Liver (tissue), 8 donors: ENCODE measurements at regions not wholly inside any gene's neighbourhood (a gene's known extent, or its start where the extent isn't known, plus 50 kb on each side); places are given as distances from the start of the nearest gene placed in this dataset.

ENCODE experiments used
- DNase-seq: peaks from one replicate; pipeline ENCODE4 v3.0.0-alpha.2; 2017; ENCODE audit warnings: low spot score
- H3K27ac ChIP-seq, 2 donors: one replicate each; pipeline ENCODE4 v1.7.0; 2013; ENCODE audit warnings: inconsistent platforms in 2 of 2, low read length in 2 of 2, control low read depth in 1 of 2, low read depth in 1 of 2, mild to moderate bottlenecking in 1 of 2
- H3K27me3 ChIP-seq, 4 donors: one replicate each; pipeline versions ENCODE4 v1.6.1 to v1.7.0; 2013; ENCODE audit warnings: low read length in 3 of 4, inconsistent platforms in 1 of 4, mild to moderate bottlenecking in 1 of 4, moderate library complexity in 1 of 4; ENCODE audit not compliant: control insufficient read depth in 4 of 4, insufficient read depth in 4 of 4
- H3K36me3 ChIP-seq, 4 donors: one replicate each; pipeline versions ENCODE4 v1.6.1 to v1.7.0; 2013; ENCODE audit warnings: low read length in 3 of 4, mild to moderate bottlenecking in 3 of 4, low read depth in 1 of 4, moderate library complexity in 1 of 4; ENCODE audit not compliant: control insufficient read depth in 4 of 4, insufficient read depth in 3 of 4
- H3K4me1 ChIP-seq, 4 donors: one replicate each; pipeline versions ENCODE4 v1.6.1 to v1.7.0; 2013; ENCODE audit warnings: low read length in 3 of 4, mild to moderate bottlenecking in 3 of 4, moderate library complexity in 1 of 4; ENCODE audit not compliant: control insufficient read depth in 4 of 4, insufficient read depth in 4 of 4
- H3K4me3 ChIP-seq, 3 donors: one replicate each; pipeline versions ENCODE4 v1.6.1 to v1.7.0; 2013; ENCODE audit warnings: low read length in 3 of 3, control low read depth in 1 of 3, low read depth in 1 of 3, mild to moderate bottlenecking in 1 of 3
- H3K9ac ChIP-seq, 2 donors: one replicate each; pipeline ENCODE4 v1.7.0; 2013; ENCODE audit warnings: low read length in 2 of 2, mild to moderate bottlenecking in 2 of 2, moderate library complexity in 2 of 2, control low read depth in 1 of 2, low read depth in 1 of 2
- H3K9me3 ChIP-seq, 4 donors: one replicate each; pipeline versions ENCODE4 v1.6.1 to v1.7.0; 2013; ENCODE audit warnings: low read length in 3 of 4; ENCODE audit not compliant: control insufficient read depth in 4 of 4
- EGR1 ChIP-seq, 2 donors: IDR thresholded peaks; 2 replicates each; pipeline ENCODE4 v1.6.1; 2016 to 2018; ENCODE audit warnings: antibody characterized with exemption in 2 of 2, low read depth in 2 of 2
- FOXA1 ChIP-seq: IDR thresholded peaks from 2 replicates; pipeline ENCODE4 v1.6.1; 2016; ENCODE audit warnings: antibody characterized with exemption
- FOXA2 ChIP-seq: IDR thresholded peaks from 2 replicates; pipeline ENCODE4 v1.6.1; 2016; ENCODE audit warnings: antibody characterized with exemption
- GABPA ChIP-seq, 2 donors: IDR thresholded peaks in 1 of 2; conservative IDR thresholded peaks in 1 of 2; 2 replicates each; pipeline ENCODE4 v1.6.1; 2016; ENCODE audit warnings: antibody characterized with exemption in 2 of 2, mild to moderate bottlenecking in 1 of 2, moderate library complexity in 1 of 2
- HNF4A ChIP-seq, 2 donors: conservative IDR thresholded peaks; 2 replicates each; pipeline ENCODE4 v1.6.1; 2016; ENCODE audit warnings: antibody characterized with exemption in 2 of 2, mild to moderate bottlenecking in 2 of 2
- HNF4G ChIP-seq: IDR thresholded peaks from 2 replicates; pipeline ENCODE4 v1.6.1; 2016; ENCODE audit warnings: antibody characterized with exemption
- JUND ChIP-seq, 2 donors: IDR thresholded peaks; 2 replicates each; pipeline ENCODE4 v1.6.1; 2016; ENCODE audit warnings: antibody characterized with exemption in 2 of 2
- NR2F2 ChIP-seq: IDR thresholded peaks from 2 replicates; pipeline ENCODE4 v1.6.1; 2016; ENCODE audit warnings: antibody characterized with exemption
- RAD21 ChIP-seq, 2 donors: IDR thresholded peaks; 2 replicates each; pipeline ENCODE4 v1.6.1; 2016; ENCODE audit warnings: antibody characterized with exemption in 2 of 2, mild to moderate bottlenecking in 2 of 2
- RXRA ChIP-seq, 2 donors: IDR thresholded peaks; 2 replicates each; pipeline ENCODE4 v1.6.1; 2017 to 2018; ENCODE audit warnings: antibody characterized with exemption in 2 of 2, mild to moderate bottlenecking in 1 of 2
- SP1 ChIP-seq: IDR thresholded peaks from 2 replicates; pipeline ENCODE4 v1.6.1; 2018; ENCODE audit warnings: antibody characterized with exemption, mild to moderate bottlenecking
- TAF1 ChIP-seq: conservative IDR thresholded peaks from 2 replicates; pipeline ENCODE4 v1.6.1; 2016; ENCODE audit warnings: antibody characterized with exemption, mild to moderate bottlenecking
- YY1 ChIP-seq: IDR thresholded peaks from 2 replicates; pipeline ENCODE4 v1.6.1; 2016; ENCODE audit warnings: antibody characterized with exemption, mild to moderate bottlenecking
- WGBS: extraction: QIAGEN DNeasy Blood & Tissue Kit; methylation state at CpG from one replicate; pipeline ENCODE4 v1.1.7; 2013; 5-methylcytosine and 5-hydroxymethylcytosine counted together
- TF ChIP-seq, protein P1 (sequence below): fragments of 150-350 bp; IDR thresholded peaks from 2 replicates; pipeline ENCODE4 v1.5.1; 2017; ENCODE audit warnings: improper control_type of control experiment, low read depth, low read length; ENCODE audit not compliant: missing input control
- TF ChIP-seq, protein P2 (sequence below): IDR thresholded peaks from 2 replicates; pipeline ENCODE4 v1.6.1; 2016; ENCODE audit warnings: antibody characterized with exemption
- TF ChIP-seq, protein P3 (sequence below): IDR thresholded peaks from 2 replicates; pipeline ENCODE4 v1.6.1; 2016; ENCODE audit warnings: antibody characterized with exemption, mild to moderate bottlenecking
- TF ChIP-seq, protein P4 (sequence below): IDR thresholded peaks from 2 replicates; pipeline ENCODE4 v1.6.1; 2016; ENCODE audit warnings: antibody characterized with exemption
- TF ChIP-seq, protein P5 (sequence below): IDR thresholded peaks from 2 replicates; pipeline ENCODE4 v1.6.1; 2016; ENCODE audit warnings: antibody characterized with exemption
- donor health status: healthy.
- donor health status: healthy.
- donor health status: healthy.
- donor health status: healthy.
- donor health status: healthy.

DNA sequence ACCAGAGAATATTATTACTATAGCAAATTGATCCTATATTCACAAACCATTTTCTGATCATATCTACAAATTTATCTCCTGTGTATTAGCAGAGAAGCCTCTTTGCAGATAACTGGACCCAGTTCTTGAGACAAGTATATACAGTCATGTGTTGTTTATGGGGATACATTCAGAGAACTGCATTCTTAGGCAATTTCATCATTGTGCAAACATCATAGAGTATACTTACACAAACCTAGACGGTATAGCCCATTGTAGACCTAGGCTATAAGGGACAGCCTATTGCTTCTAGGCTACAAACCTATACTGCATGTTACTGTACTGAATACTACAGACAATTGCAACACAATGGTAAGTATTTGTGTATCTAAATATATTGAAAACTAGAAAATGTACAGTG, 152.5 kb upstream of the SPANXN4 start:
- no peaks in the 10 kb centered on the region for H3K4me1 ChIP-seq
- no peak for DNase-seq
- no peak overlapping the region for H3K4me3 ChIP-seq
- TF ChIP-seq FOXA2 (no peak), NR2F2 (no peak), FOXA1 (no peak), SP1 (no peak), EGR1 (IDR thresholded peaks at IDR 0.05; ENCODE audit: low read depth in 2 of 2) (no peak), HNF4G (no peak), RXRA (IDR thresholded peaks at IDR 0.05) (no peak), JUND (IDR thresholded peaks at IDR 0.05) (no peak), GABPA (IDR thresholded peaks at IDR 0.05 in 1 of 2, conservative IDR thresholded peaks at IDR 0.05 in 1 of 2) (no peak), HNF4A (conservative IDR thresholded peaks at IDR 0.05) (no peak), YY1 (no peak)
- TF ChIP-seq, protein P1, sequence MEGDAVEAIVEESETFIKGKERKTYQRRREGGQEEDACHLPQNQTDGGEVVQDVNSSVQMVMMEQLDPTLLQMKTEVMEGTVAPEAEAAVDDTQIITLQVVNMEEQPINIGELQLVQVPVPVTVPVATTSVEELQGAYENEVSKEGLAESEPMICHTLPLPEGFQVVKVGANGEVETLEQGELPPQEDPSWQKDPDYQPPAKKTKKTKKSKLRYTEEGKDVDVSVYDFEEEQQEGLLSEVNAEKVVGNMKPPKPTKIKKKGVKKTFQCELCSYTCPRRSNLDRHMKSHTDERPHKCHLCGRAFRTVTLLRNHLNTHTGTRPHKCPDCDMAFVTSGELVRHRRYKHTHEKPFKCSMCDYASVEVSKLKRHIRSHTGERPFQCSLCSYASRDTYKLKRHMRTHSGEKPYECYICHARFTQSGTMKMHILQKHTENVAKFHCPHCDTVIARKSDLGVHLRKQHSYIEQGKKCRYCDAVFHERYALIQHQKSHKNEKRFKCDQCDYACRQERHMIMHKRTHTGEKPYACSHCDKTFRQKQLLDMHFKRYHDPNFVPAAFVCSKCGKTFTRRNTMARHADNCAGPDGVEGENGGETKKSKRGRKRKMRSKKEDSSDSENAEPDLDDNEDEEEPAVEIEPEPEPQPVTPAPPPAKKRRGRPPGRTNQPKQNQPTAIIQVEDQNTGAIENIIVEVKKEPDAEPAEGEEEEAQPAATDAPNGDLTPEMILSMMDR: no peak
- TF ChIP-seq, protein P2, sequence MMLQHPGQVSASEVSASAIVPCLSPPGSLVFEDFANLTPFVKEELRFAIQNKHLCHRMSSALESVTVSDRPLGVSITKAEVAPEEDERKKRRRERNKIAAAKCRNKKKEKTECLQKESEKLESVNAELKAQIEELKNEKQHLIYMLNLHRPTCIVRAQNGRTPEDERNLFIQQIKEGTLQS: no peak
- TF ChIP-seq, protein P3, sequence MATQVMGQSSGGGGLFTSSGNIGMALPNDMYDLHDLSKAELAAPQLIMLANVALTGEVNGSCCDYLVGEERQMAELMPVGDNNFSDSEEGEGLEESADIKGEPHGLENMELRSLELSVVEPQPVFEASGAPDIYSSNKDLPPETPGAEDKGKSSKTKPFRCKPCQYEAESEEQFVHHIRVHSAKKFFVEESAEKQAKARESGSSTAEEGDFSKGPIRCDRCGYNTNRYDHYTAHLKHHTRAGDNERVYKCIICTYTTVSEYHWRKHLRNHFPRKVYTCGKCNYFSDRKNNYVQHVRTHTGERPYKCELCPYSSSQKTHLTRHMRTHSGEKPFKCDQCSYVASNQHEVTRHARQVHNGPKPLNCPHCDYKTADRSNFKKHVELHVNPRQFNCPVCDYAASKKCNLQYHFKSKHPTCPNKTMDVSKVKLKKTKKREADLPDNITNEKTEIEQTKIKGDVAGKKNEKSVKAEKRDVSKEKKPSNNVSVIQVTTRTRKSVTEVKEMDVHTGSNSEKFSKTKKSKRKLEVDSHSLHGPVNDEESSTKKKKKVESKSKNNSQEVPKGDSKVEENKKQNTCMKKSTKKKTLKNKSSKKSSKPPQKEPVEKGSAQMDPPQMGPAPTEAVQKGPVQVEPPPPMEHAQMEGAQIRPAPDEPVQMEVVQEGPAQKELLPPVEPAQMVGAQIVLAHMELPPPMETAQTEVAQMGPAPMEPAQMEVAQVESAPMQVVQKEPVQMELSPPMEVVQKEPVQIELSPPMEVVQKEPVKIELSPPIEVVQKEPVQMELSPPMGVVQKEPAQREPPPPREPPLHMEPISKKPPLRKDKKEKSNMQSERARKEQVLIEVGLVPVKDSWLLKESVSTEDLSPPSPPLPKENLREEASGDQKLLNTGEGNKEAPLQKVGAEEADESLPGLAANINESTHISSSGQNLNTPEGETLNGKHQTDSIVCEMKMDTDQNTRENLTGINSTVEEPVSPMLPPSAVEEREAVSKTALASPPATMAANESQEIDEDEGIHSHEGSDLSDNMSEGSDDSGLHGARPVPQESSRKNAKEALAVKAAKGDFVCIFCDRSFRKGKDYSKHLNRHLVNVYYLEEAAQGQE: no peak
- TF ChIP-seq, protein P4, sequence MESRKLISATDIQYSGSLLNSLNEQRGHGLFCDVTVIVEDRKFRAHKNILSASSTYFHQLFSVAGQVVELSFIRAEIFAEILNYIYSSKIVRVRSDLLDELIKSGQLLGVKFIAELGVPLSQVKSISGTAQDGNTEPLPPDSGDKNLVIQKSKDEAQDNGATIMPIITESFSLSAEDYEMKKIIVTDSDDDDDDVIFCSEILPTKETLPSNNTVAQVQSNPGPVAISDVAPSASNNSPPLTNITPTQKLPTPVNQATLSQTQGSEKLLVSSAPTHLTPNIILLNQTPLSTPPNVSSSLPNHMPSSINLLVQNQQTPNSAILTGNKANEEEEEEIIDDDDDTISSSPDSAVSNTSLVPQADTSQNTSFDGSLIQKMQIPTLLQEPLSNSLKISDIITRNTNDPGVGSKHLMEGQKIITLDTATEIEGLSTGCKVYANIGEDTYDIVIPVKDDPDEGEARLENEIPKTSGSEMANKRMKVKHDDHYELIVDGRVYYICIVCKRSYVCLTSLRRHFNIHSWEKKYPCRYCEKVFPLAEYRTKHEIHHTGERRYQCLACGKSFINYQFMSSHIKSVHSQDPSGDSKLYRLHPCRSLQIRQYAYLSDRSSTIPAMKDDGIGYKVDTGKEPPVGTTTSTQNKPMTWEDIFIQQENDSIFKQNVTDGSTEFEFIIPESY: no peak
- TF ChIP-seq, protein P5, sequence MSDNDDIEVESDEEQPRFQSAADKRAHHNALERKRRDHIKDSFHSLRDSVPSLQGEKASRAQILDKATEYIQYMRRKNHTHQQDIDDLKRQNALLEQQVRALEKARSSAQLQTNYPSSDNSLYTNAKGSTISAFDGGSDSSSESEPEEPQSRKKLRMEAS: no peak
- H3K27me3 ChIP-seq: no peaks in the 10 kb centered on the region
- no peak overlapping the region for H3K9ac ChIP-seq
- H3K27ac ChIP-seq: no peak overlapping the region
- 53% methylated on average over 1 of the region's 1 CpG for WGBS
- H3K9me3 ChIP-seq: peaks cover 0 to 4% (median 0%) of the 10 kb centered on the region in 4 donors
- H3K36me3 ChIP-seq: no peaks in the 10 kb centered on the region

DNA sequence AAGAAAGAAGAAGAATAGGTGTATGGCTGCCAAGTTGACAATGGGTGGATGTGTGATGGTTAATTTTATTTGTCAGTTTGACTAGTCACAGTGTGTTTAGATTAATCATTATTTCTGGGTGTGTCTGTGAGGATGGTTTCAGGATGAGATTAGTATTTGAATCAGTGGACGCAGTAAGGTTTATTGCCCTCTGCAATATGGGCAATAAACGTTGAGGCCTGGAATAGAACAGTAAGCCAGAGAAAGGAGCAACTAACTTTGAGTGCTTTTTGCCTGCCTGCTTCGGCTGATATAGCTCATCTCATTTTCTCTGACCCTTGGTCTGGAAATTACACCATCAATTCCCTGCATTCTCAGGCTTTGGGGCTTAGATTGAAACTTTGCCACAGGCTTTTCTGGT, 140.8 kb upstream of the SPANXN4 start:
- DNase-seq: no peak
- Histone ChIP-seq H3K27ac (no peak overlapping the region), H3K9ac (no peak overlapping the region), H3K4me3 (no peak overlapping the region), H3K9me3 (no peaks in the 10 kb centered on the region), H3K27me3 (peaks cover 0 to 4% (median 0%) of the 10 kb centered on the region in 4 donors), H3K36me3 (no peaks in the 10 kb centered on the region), H3K4me1 (no peaks in the 10 kb centered on the region)
- 78% methylated on average over 3 of the region's 3 CpGs for WGBS
- TF ChIP-seq SP1: no peak
- no peak for TF ChIP-seq RAD21 (IDR thresholded peaks at IDR 0.05)
- TF ChIP-seq, protein P2: no peak
- TF ChIP-seq JUND (IDR thresholded peaks at IDR 0.05): no peak
- TF ChIP-seq FOXA1: no peak
- TF ChIP-seq, protein P1: no peak
- no peak for TF ChIP-seq HNF4G
- TF ChIP-seq FOXA2: no peak
- no peak for TF ChIP-seq GABPA (IDR thresholded peaks at IDR 0.05 in 1 of 2, conservative IDR thresholded peaks at IDR 0.05 in 1 of 2)
- no peak for TF ChIP-seq EGR1 (IDR thresholded peaks at IDR 0.05; ENCODE audit: low read depth in 2 of 2)
- no peak for TF ChIP-seq YY1
- TF ChIP-seq, protein P3: no peak
- TF ChIP-seq TAF1: no peak
- TF ChIP-seq RXRA (IDR thresholded peaks at IDR 0.05): no peak
